ENCODE measurements at regions not wholly inside any gene's neighbourhood (a gene's known extent, or its start where the extent isn't known, plus 50 kb on each side); places are given as distances from the start of the nearest gene placed in this dataset.

DNA sequence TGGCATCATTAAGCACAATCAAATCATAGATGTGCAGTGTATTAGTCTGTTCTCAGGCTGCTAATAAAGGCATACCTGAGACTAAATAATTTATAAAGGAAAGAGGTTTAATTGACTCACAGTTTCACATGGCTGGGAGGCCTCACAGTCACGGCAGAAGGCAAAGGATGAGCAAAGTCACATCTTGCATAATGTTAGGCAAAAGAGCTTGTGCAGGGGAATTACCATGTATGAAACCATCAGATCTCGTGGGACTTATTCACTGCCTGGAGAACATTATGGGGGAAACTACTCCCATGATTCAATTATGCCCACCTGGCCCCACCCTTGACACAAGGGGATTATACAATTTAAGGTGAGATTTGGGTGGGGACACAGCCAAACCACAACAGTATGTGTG is 245.2 kb upstream of the DACH1 start:
- TF ChIP-seq, protein P1, sequence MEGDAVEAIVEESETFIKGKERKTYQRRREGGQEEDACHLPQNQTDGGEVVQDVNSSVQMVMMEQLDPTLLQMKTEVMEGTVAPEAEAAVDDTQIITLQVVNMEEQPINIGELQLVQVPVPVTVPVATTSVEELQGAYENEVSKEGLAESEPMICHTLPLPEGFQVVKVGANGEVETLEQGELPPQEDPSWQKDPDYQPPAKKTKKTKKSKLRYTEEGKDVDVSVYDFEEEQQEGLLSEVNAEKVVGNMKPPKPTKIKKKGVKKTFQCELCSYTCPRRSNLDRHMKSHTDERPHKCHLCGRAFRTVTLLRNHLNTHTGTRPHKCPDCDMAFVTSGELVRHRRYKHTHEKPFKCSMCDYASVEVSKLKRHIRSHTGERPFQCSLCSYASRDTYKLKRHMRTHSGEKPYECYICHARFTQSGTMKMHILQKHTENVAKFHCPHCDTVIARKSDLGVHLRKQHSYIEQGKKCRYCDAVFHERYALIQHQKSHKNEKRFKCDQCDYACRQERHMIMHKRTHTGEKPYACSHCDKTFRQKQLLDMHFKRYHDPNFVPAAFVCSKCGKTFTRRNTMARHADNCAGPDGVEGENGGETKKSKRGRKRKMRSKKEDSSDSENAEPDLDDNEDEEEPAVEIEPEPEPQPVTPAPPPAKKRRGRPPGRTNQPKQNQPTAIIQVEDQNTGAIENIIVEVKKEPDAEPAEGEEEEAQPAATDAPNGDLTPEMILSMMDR (IDR thresholded peaks at IDR 0.05) = no peak
- TF ChIP-seq POLR2A (IDR thresholded peaks at IDR 0.05) = no peak

Measured in adrenal gland (tissue), 5 donors.